ENCODE measurements at regions not wholly inside any gene's neighbourhood (a gene's known extent, or its start where the extent isn't known, plus 50 kb on each side); places are given as distances from the start of the nearest gene placed in this dataset.

GRCh38 chr13:74438901-74439300 lies 304.7 kb upstream of the KLF12 start:
- no peak for TF ChIP-seq EP300 (IDR thresholded peaks at IDR 0.05; ENCODE audit: borderline replicate concordance)
- TF ChIP-seq, protein P1, sequence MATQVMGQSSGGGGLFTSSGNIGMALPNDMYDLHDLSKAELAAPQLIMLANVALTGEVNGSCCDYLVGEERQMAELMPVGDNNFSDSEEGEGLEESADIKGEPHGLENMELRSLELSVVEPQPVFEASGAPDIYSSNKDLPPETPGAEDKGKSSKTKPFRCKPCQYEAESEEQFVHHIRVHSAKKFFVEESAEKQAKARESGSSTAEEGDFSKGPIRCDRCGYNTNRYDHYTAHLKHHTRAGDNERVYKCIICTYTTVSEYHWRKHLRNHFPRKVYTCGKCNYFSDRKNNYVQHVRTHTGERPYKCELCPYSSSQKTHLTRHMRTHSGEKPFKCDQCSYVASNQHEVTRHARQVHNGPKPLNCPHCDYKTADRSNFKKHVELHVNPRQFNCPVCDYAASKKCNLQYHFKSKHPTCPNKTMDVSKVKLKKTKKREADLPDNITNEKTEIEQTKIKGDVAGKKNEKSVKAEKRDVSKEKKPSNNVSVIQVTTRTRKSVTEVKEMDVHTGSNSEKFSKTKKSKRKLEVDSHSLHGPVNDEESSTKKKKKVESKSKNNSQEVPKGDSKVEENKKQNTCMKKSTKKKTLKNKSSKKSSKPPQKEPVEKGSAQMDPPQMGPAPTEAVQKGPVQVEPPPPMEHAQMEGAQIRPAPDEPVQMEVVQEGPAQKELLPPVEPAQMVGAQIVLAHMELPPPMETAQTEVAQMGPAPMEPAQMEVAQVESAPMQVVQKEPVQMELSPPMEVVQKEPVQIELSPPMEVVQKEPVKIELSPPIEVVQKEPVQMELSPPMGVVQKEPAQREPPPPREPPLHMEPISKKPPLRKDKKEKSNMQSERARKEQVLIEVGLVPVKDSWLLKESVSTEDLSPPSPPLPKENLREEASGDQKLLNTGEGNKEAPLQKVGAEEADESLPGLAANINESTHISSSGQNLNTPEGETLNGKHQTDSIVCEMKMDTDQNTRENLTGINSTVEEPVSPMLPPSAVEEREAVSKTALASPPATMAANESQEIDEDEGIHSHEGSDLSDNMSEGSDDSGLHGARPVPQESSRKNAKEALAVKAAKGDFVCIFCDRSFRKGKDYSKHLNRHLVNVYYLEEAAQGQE (IDR thresholded peaks at IDR 0.05; ENCODE audit: low read depth), result no peak
- TF ChIP-seq MAX (IDR thresholded peaks at IDR 0.05), result no peak

Measured in Ishikawa (cell line).